GM13977 (cell line): ENCODE measurements at regions not wholly inside any gene's neighbourhood (a gene's known extent, or its start where the extent isn't known, plus 50 kb on each side); places are given as distances from the start of the nearest gene placed in this dataset.

Experiments
- DNase-seq: peaks from one replicate; pipeline ENCODE4 v3.0.0; 2012; ENCODE audit warnings: low spot score
- CTCF ChIP-seq: IDR thresholded peaks from 2 replicates; pipeline ENCODE4 v1.5.1; 2012; ENCODE audit warnings: mild to moderate bottlenecking, control low read depth; ENCODE audit not compliant: insufficient read depth; ENCODE audit errors: extremely low read depth, missing control alignments
- in situ Hi-C: fragments of 300-500 bp; cut with MboI; formaldehyde crosslinking; loops from one replicate; pipeline ENCODE4 v1.12.0; 2022; ENCODE audit warnings: low sequenced_read_pairs, low pct_unique_long_range_greater_than_20kb, mixed read lengths, inconsistent platforms; ENCODE audit not compliant: unreplicated experiment

DNA sequence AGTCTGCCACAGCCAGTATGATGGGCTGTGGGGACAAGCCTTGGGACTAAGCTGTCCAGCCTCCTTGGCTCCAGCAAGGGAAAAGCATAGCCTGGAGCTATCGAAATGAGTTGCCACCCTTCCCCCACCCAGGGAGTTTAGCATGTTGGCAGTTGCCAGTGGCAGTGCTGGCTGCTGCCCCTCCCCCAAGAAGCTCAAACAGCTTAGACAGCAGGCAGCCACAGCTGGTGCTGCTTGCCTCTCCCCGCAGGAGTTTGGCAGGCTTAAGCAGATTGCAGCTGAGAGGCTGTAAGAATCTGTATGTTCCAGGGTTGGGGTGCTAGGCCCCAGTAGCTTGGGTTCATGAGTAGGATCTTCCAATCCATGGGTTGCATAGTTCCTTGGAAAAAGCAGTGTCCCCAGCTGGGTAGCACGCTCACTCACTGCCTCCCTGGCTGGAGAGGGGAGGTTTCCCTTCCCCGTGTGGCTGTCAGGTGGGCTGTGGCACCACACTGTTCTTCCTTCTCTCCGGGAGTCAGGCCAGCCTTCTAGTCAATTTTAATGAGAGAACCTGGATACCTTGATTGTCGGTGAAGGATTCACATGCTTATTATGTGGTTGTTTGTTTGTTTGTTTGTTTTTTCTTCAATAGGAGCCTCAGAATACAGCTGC is 506.1 kb downstream of the CDH11 start:
- no peak for DNase-seq
- no peak for TF ChIP-seq CTCF
- in situ Hi-C loops = no loop called here

- TF ChIP-seq CTCF = no peak
- no peak for DNase-seq
- in situ Hi-C loops = no loop called here
Observed at GRCh38 chr16:64596196-64596595, 525.7 kb downstream of the CDH11 start.

DNA sequence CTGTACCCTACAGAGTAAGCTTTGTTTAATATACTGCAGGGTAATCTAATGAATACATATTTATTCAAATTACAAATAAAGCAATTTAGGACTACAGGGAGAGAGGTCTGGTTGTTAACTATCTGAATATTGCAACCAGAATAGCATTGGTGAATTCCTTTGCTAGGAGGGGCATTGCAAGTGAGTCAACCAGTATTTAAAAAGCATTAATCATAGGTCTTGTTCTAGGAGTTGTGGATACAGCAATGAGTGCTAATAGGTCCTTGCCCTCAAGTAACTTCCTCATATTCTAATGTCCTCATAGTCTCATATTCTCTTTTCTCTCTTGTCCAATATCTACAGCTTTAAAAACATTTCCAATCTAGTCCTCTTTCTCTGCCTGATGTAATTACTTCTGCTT is 531.4 kb downstream of the CDH11 start:
- no peak for TF ChIP-seq CTCF
- in situ Hi-C loops = no loop called here
- DNase-seq = no peak

DNA sequence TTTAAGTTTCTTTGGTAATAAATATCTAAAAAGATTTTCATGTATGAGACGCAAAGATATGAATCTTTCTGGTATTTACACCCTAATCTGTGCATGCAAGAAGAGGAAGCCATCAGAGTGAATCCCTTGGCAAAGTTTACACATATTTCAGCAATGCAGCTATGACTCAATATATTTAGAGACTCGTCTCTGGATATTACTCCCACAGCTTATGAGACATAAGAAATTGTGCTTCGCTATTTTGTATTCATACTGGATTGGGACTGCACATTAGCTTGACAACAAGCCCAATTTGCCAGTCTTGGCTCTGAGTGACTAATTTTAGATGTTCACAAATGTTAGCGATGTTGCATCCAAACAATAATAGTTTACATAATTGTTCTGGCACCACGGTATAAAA is 532.0 kb downstream of the CDH11 start:
- in situ Hi-C loops = no loop called here
- TF ChIP-seq CTCF = no peak
- no peak for DNase-seq

DNA sequence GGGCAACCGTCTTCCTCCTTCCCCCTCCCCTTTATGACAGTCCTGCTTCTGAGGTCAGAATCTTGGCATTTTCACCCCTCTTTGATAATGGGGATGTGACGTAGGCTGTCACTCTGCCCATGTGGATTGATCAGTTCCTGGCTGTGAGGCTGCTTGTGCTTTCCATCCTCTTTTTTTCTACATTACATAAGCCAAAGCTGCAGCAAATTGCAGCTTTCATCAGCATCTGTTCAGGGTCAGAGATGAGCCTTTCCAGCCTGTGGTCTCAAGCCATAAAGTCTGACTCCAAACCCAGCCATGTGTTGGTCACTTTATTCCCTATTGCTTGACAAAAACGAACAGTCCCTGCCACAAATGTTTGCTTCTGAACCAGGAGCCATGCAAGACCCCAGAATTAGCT is 535.1 kb downstream of the CDH11 start:
- DNase-seq = no peak
- in situ Hi-C loops = no loop called here
- no peak for TF ChIP-seq CTCF

DNA sequence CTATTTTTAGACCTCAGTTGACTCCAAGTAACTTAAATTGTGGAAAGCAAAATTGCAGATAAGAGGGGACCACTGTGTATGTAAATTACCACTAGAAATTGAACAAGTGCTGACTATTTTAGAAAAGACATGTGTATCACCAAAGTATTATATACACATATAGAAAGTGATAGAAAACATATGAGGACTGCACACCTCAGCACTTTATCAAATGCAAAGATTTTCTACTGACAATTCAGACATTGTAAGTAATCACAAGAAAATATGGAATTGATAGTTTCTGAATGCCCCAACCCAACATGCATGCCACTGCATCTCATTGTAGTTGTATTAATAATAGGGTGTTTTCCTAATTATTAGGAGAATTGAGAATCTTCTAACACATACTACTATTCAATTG is 536.5 kb downstream of the CDH11 start:
- no peak for TF ChIP-seq CTCF
- no peak for DNase-seq
- in situ Hi-C loops = no loop called here

GRCh38 chr16:64580558-64580957 is 541.3 kb downstream of the CDH11 start:
- no peak for DNase-seq
- in situ Hi-C loops = no loop called here
- no peak for TF ChIP-seq CTCF
